ENCODE measurements at regions not wholly inside any gene's neighbourhood (a gene's known extent, or its start where the extent isn't known, plus 50 kb on each side); places are given as distances from the start of the nearest gene placed in this dataset.

- no peak for TF ChIP-seq POLR2A (IDR thresholded peaks at IDR 0.05; ENCODE audit: low read depth)
- no peak for TF ChIP-seq CTCF (IDR thresholded peaks at IDR 0.05)
- TF ChIP-seq EP300 (IDR thresholded peaks at IDR 0.05): no peak
- TF ChIP-seq POLR2AphosphoS5 (IDR thresholded peaks at IDR 0.05): no peak
- Histone ChIP-seq H3K4me3 (no peak overlapping the region), H3K4me1 (peaks cover 0 to 7% (median 0%) of the 10 kb centered on the region in 4 donors), H3K36me3 (no peaks in the 10 kb centered on the region), H3K27me3 (no peaks in the 10 kb centered on the region), H3K27ac (replicated peaks in 1 of 4) (no peak overlapping the region), H3K9me3 (no peaks in the 10 kb centered on the region)
- intact Hi-C loops (cut with DNase I): no loop called here
- no peak for DNase-seq (ENCODE audit: extremely low spot score)
- 77% methylated on average over 4 of the region's 4 CpGs for WGBS
These were observed 187.1 kb downstream of the ELAVL2 start for GRCh38 chr9:23638837-23639426.

Small RNA genes lying in the stretch of these regions (small RNA-seq; reads per million reads assigned to genes)
- 0 reads per million in 3 donors for gene SUMO2P2

Measured in esophagus muscularis mucosa (tissue), 4 donors.